Natural killer cell (primary cell): ENCODE measurements at regions not wholly inside any gene's neighbourhood (a gene's known extent, or its start where the extent isn't known, plus 50 kb on each side); places are given as distances from the start of the nearest gene placed in this dataset.

Source experiments
- ATAC-seq, 3 donors: fragments of 150-1000 bp in 2 of 3; fragments of 200-7000 bp in 1 of 3; cut with Tn5 transposase; 1 replicate in 1 of 3; 2 replicates in 2 of 3; pipeline ENCODE4 v1.10.0; 2021; ENCODE audit warnings: mild to moderate bottlenecking in 2 of 3, moderate library complexity in 2 of 3
- DNase-seq, 2 donors: peaks; one replicate each; pipeline versions ENCODE4 v3.0.0 to v3.0.0-alpha.2; 2013 to 2021; ENCODE audit warnings: mixed read lengths in 1 of 2
- H3K27ac ChIP-seq: one replicate; pipeline ENCODE4 v1.5.1; 2013; ENCODE audit warnings: mild to moderate bottlenecking, low read length
- H3K27me3 ChIP-seq: one replicate; pipeline ENCODE4 v1.6.1; 2013; ENCODE audit warnings: low read length; ENCODE audit not compliant: control insufficient read depth, insufficient read depth
- H3K36me3 ChIP-seq: one replicate; pipeline ENCODE4 v1.6.1; 2013; ENCODE audit warnings: low read length; ENCODE audit not compliant: control insufficient read depth, insufficient read depth
- H3K4me1 ChIP-seq: one replicate; pipeline ENCODE4 v1.6.1; 2013; ENCODE audit warnings: low read length; ENCODE audit not compliant: control insufficient read depth, insufficient read depth
- H3K4me3 ChIP-seq: one replicate; pipeline ENCODE4 v1.5.1; 2013; ENCODE audit warnings: low read length
- H3K9me3 ChIP-seq: one replicate; pipeline ENCODE4 v1.6.1; 2013; ENCODE audit warnings: low read length; ENCODE audit not compliant: control insufficient read depth, insufficient read depth
- H3K27ac Mint-ChIP-seq, 2 donors: one replicate each; pipeline ENCODE4 v1.8.0; 2022; ENCODE audit warnings: mild to moderate bottlenecking in 2 of 2, mixed read lengths in 2 of 2, moderate library complexity in 1 of 2
- H3K27me3 Mint-ChIP-seq, 2 donors: one replicate each; pipeline ENCODE4 v1.8.0; 2022; ENCODE audit warnings: low read depth in 2 of 2, mixed read lengths in 2 of 2
- H3K36me3 Mint-ChIP-seq: one replicate; pipeline ENCODE4 v1.8.0; 2022; ENCODE audit warnings: mixed read lengths
- H3K4me1 Mint-ChIP-seq, 2 donors: one replicate each; pipeline ENCODE4 v1.8.0; 2022; ENCODE audit warnings: mixed read lengths in 2 of 2
- H3K4me3 Mint-ChIP-seq: one replicate; pipeline ENCODE4 v1.8.0; 2022; ENCODE audit warnings: mild to moderate bottlenecking, moderate library complexity, mixed read lengths
- H3K9me3 Mint-ChIP-seq, 2 donors: one replicate each; pipeline ENCODE4 v1.8.0; 2022; ENCODE audit warnings: mixed read lengths in 2 of 2
- WGBS: methylation state at CpG from one replicate; pipeline ENCODE4 v1.1.7; 2013; ENCODE audit warnings: missing lambda C conversion rate; ENCODE audit not compliant: insufficient coverage; 5-methylcytosine and 5-hydroxymethylcytosine counted together
- intact Hi-C: fragments of 100-400 bp; cut with micrococcal nuclease; formaldehyde crosslinking; loops from one replicate; pipeline ENCODE4 v1.14.2; 2022
- TF ChIP-seq, protein P1 (sequence below): fragments of 200-600 bp; IDR thresholded peaks from one replicate; pipeline ENCODE4 v1.8.0; 2022; ENCODE audit warnings: antibody characterized with exemption

DNA sequence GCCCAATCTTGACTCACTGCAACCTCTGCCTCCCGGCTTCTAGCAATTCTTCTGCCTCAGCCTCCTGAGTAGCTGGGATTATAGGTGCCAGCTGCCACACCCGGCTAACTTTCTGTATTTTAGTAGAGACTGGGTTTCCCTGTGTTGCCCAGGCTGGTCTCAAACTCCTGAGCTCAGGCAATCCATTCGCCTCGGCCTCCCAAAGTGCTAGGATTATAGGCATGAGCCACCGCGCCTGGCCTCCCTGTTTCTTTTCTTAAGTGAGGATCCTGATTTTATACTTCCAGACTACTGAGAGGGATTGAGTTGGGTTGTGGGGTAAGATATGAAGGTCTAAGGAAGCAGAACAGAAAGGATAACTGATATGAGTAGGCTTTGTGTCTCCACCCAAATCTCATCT lies 106.8 kb downstream of the CNTN3 start:
- intact Hi-C loops, result no loop called here
- Histone ChIP-seq H3K4me1 (no peaks in the 10 kb centered on the region), H3K4me3 (no peak overlapping the region), H3K9me3 (no peaks in the 10 kb centered on the region), H3K36me3 (no peaks in the 10 kb centered on the region), H3K27me3 (no peaks in the 10 kb centered on the region), H3K27ac (no peak overlapping the region)
- no peak overlapping the region for H3K4me3 Mint-ChIP-seq
- no peak for DNase-seq
- H3K4me1 Mint-ChIP-seq, result no peaks in the 10 kb centered on the region
- H3K27ac Mint-ChIP-seq, result no peak overlapping the region
- no peaks in the 10 kb centered on the region for H3K27me3 Mint-ChIP-seq
- H3K36me3 Mint-ChIP-seq, result no peaks in the 10 kb centered on the region
- TF ChIP-seq, protein P1, sequence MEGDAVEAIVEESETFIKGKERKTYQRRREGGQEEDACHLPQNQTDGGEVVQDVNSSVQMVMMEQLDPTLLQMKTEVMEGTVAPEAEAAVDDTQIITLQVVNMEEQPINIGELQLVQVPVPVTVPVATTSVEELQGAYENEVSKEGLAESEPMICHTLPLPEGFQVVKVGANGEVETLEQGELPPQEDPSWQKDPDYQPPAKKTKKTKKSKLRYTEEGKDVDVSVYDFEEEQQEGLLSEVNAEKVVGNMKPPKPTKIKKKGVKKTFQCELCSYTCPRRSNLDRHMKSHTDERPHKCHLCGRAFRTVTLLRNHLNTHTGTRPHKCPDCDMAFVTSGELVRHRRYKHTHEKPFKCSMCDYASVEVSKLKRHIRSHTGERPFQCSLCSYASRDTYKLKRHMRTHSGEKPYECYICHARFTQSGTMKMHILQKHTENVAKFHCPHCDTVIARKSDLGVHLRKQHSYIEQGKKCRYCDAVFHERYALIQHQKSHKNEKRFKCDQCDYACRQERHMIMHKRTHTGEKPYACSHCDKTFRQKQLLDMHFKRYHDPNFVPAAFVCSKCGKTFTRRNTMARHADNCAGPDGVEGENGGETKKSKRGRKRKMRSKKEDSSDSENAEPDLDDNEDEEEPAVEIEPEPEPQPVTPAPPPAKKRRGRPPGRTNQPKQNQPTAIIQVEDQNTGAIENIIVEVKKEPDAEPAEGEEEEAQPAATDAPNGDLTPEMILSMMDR, result no peak
- peaks cover 4 to 6% of the 10 kb centered on the region in 2 donors for H3K9me3 Mint-ChIP-seq
- WGBS, result 96% methylated on average over 6 of the region's 6 CpGs
- no peak for ATAC-seq

DNA sequence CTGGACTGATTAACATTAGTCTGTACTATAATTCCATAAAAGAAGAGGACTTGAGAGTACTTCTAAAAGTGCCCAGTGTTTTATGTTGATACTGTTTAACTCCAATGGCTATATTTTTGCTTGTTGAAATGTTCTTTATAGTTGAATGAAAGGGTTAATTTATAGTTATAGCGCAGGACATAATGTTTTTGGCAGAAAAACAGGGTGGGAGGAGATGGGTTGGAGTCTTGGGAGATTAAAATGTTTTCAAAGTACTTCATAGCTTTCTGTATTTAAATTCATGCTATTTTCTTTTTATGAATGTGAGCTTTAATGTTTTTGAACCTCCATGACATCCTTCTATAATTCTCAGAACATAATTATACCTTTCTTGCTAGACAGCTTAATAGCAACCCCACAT lies 108.2 kb downstream of the CNTN3 start:
- TF ChIP-seq, protein P1, result no peak
- no peak for DNase-seq
- WGBS, result 82% methylated on average over 1 of the region's 1 CpG

DNA sequence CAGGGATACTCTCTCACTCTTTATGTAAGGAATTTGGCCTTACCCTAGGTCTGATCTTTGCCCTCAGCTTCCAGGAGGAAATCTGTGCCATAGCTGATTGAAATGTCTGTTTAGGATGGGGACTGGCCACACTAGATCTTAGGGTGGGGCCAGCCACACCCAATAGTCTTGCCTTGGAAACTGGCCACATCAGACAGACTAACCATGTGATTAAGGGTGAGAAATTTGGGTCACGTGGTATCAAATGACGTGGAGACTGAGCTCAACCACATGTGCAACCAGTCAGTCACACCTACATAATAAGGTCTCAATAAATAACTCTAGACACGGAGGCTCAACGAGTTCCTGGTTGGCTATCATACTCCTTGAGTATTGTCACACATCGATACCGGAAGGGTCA lies 113.5 kb downstream of the CNTN3 start:
- Histone ChIP-seq H3K4me3 (no peak overlapping the region), H3K27me3 (no peaks in the 10 kb centered on the region), H3K9me3 (no peaks in the 10 kb centered on the region), H3K27ac (no peak overlapping the region), H3K36me3 (no peaks in the 10 kb centered on the region), H3K4me1 (no peaks in the 10 kb centered on the region)
- TF ChIP-seq, protein P1, result no peak
- ATAC-seq (no peak), DNase-seq (no peak)
- Mint-ChIP-seq H3K4me1 (no peaks in the 10 kb centered on the region), H3K4me3 (no peak overlapping the region), H3K9me3 (peaks cover 4 to 6% of the 10 kb centered on the region in 2 donors), H3K27ac (no peak overlapping the region), H3K27me3 (no peaks in the 10 kb centered on the region), H3K36me3 (no peaks in the 10 kb centered on the region)
- WGBS, result 86% methylated on average over 6 of the region's 6 CpGs
- intact Hi-C loops, result no loop called here

More for the DNA sequence above, 108.2 kb downstream of the CNTN3 start:
- ATAC-seq, result no peak
- Mint-ChIP-seq H3K27me3 (no peaks in the 10 kb centered on the region), H3K9me3 (peaks cover 6% of the 10 kb centered on the region in 2 donors), H3K36me3 (no peaks in the 10 kb centered on the region), H3K27ac (no peak overlapping the region), H3K4me1 (no peaks in the 10 kb centered on the region), H3K4me3 (no peak overlapping the region)
- intact Hi-C loops, result no loop called here
- H3K4me3 ChIP-seq, result no peak overlapping the region
- H3K36me3 ChIP-seq, result no peaks in the 10 kb centered on the region
- H3K27me3 ChIP-seq, result no peaks in the 10 kb centered on the region
- no peaks in the 10 kb centered on the region for H3K9me3 ChIP-seq
- H3K4me1 ChIP-seq, result no peaks in the 10 kb centered on the region
- no peak overlapping the region for H3K27ac ChIP-seq

DNA sequence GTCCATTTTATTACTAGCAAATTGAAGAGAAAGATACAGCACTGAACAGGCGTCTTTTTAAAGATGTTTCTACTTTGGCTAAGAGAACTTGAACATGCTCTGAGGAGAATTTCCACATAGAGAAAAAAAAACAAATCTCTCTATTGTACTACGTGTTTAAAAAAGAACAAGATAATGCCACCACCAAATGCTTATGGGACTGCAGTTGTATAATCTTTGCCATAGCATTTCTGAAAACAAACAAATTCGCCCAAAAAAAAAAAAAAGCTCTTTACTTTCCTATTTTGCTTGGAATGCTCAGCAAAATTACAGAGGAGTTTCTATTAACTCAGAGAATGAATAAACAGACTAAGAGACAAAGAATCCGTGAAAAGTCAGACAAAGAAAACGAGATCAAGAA lies 114.2 kb downstream of the CNTN3 start:
- no peak for DNase-seq
- H3K36me3 Mint-ChIP-seq, result no peaks in the 10 kb centered on the region
- H3K4me3 Mint-ChIP-seq, result no peak overlapping the region
- WGBS, result 85% methylated on average over 2 of the region's 5 CpGs
- H3K27me3 ChIP-seq, result no peaks in the 10 kb centered on the region
- no peaks in the 10 kb centered on the region for H3K4me1 ChIP-seq
- H3K27me3 Mint-ChIP-seq, result no peaks in the 10 kb centered on the region
- no peak overlapping the region for H3K27ac ChIP-seq
- no peaks in the 10 kb centered on the region for H3K4me1 Mint-ChIP-seq
- no peak overlapping the region for H3K27ac Mint-ChIP-seq
- H3K9me3 ChIP-seq, result no peaks in the 10 kb centered on the region
- H3K36me3 ChIP-seq, result no peaks in the 10 kb centered on the region
- no peak overlapping the region for H3K4me3 ChIP-seq
- no peak for ATAC-seq
- H3K9me3 Mint-ChIP-seq, result peaks cover 6% of the 10 kb centered on the region in 2 donors
- TF ChIP-seq, protein P1, result no peak
- intact Hi-C loops, result no loop called here
